Colonic mucosa (tissue), 4 donors: ENCODE measurements at regions not wholly inside any gene's neighbourhood (a gene's known extent, or its start where the extent isn't known, plus 50 kb on each side); places are given as distances from the start of the nearest gene placed in this dataset.

Experiments used
- DNase-seq: peaks from one replicate; pipeline ENCODE4 v3.0.0-alpha.2; 2020
- H3K27ac ChIP-seq: fragments of 200-600 bp; one replicate; pipeline ENCODE4 v1.8.0; 2021
- H3K27me3 ChIP-seq: fragments of 200-600 bp; one replicate; pipeline ENCODE4 v1.8.0; 2021
- H3K36me3 ChIP-seq: fragments of 200-600 bp; one replicate; pipeline ENCODE4 v1.8.0; 2021
- H3K4me1 ChIP-seq: fragments of 200-600 bp; one replicate; pipeline ENCODE4 v1.8.0; 2021; ENCODE audit warnings: mild to moderate bottlenecking
- H3K4me3 ChIP-seq: fragments of 200-600 bp; one replicate; pipeline ENCODE4 v1.8.0; 2021
- H3K9ac ChIP-seq, 2 donors: one replicate each; pipeline ENCODE4 v1.7.0; 2013; ENCODE audit warnings: control low read depth in 2 of 2, low read depth in 2 of 2, low read length in 2 of 2
- H3K9me3 ChIP-seq: fragments of 200-600 bp; one replicate; pipeline ENCODE4 v1.8.0; 2021
- intact Hi-C: fragments of 100-400 bp; cut with DNase I; formaldehyde crosslinking; loops from one replicate; pipeline ENCODE4 v1.14.1; 2022
- TF ChIP-seq, protein P1 (sequence below): fragments of 200-600 bp; IDR thresholded peaks from one replicate; pipeline ENCODE4 v1.8.0; 2022; ENCODE audit warnings: antibody characterized with exemption, mild to moderate bottlenecking
- donor health status: healthy.
- donor health status: DM: no; HTN: no; CAD: no.
- donor health status: DM: no; HTN: no; CAD: no.

DNA sequence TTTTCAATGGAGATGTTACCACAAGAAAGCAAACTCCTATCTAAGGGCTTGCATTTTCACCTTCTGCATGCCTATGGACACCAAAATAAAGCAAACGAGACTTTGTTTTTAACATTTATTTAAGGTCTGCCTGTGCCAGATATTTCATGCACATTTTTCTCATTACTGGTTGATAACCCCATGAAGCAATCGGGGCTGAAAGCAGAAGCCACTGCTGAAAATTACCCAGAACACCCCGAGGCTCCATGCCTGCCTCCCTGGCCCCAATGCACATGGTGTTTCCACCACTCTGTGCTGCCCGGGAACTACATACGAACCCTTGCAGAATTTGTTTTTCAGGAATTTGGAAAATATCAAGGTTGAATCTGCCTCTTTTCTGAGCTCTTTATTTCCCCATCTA is 240.1 kb downstream of the NR2F1-AS1 start:
- no peaks in the 10 kb centered on the region for H3K4me1 ChIP-seq
- H3K9me3 ChIP-seq: no peaks in the 10 kb centered on the region
- H3K36me3 ChIP-seq: no peaks in the 10 kb centered on the region
- H3K4me3 ChIP-seq: no peak overlapping the region
- no peak for DNase-seq
- TF ChIP-seq, protein P1, sequence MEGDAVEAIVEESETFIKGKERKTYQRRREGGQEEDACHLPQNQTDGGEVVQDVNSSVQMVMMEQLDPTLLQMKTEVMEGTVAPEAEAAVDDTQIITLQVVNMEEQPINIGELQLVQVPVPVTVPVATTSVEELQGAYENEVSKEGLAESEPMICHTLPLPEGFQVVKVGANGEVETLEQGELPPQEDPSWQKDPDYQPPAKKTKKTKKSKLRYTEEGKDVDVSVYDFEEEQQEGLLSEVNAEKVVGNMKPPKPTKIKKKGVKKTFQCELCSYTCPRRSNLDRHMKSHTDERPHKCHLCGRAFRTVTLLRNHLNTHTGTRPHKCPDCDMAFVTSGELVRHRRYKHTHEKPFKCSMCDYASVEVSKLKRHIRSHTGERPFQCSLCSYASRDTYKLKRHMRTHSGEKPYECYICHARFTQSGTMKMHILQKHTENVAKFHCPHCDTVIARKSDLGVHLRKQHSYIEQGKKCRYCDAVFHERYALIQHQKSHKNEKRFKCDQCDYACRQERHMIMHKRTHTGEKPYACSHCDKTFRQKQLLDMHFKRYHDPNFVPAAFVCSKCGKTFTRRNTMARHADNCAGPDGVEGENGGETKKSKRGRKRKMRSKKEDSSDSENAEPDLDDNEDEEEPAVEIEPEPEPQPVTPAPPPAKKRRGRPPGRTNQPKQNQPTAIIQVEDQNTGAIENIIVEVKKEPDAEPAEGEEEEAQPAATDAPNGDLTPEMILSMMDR: no peak
- intact Hi-C loops: no loop called here
- no peak overlapping the region for H3K27ac ChIP-seq
- H3K27me3 ChIP-seq: no peaks in the 10 kb centered on the region
- no peak overlapping the region for H3K9ac ChIP-seq

DNA sequence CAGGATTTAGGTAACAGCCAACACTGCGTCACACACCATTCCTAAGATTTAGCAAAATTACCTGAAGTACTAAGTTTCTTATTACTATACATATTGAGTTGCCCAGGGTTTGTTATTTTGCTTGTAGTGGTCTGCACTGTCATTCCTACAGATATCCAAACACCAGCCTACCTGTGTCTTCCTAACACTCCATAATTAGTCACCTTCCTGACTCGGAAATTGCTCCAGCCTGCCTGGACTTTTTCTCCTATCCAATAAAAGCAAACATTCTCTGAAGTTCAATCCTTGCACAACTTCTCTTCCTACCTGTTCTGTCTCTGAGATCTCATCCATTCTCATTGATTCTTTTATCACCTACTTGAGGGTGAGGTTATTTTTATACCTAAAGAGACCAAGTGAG is 243.9 kb downstream of the NR2F1-AS1 start:
- no peaks in the 10 kb centered on the region for H3K36me3 ChIP-seq
- no peaks in the 10 kb centered on the region for H3K9me3 ChIP-seq
- intact Hi-C loops: no loop called here
- H3K9ac ChIP-seq: no peak overlapping the region
- H3K27me3 ChIP-seq: no peaks in the 10 kb centered on the region
- H3K4me3 ChIP-seq: no peak overlapping the region
- H3K4me1 ChIP-seq: no peaks in the 10 kb centered on the region
- TF ChIP-seq, protein P1: no peak
- H3K27ac ChIP-seq: no peak overlapping the region
- no peak for DNase-seq

DNA sequence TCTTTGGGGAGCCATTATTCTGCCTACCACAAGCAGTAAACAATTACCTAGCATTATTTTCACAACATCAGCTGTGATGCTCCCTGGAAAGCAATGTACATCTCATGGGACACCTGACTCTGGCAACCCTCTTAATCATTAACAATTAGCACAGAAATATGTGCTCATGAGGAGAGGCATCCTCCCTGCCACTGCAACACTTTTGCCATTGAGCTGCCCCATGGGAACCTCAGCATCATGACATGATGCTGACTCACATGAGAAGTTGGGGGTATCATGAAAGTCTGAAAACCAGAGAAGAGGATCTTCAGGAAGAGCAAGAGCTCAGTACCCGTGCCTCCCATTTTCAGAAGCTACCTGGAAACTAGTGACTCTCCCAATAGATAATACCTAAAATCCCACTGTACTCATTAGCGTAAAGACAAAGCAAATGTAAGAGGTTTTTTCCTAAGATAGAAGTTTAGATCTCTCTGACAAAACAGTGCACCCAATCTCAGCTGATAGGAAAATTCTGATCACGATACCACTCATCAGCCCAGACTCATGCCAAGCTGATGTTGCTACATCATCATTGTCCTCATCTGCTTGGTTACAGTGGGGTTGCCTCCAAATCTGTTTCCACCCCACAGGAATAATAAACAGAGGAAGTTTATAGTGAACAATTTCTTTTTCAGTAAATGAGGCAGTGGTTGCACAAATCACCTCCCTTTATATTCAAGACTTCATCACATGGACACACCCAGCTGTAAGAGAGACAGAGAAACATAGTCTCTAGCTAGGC is 244.5 kb downstream of the NR2F1-AS1 start:
- no peak overlapping the region for H3K4me3 ChIP-seq
- no peaks in the 10 kb centered on the region for H3K27me3 ChIP-seq
- no peak overlapping the region for H3K27ac ChIP-seq
- TF ChIP-seq, protein P1: no peak
- no peaks in the 10 kb centered on the region for H3K4me1 ChIP-seq
- no peaks in the 10 kb centered on the region for H3K9me3 ChIP-seq
- DNase-seq: no peak
- no peak overlapping the region for H3K9ac ChIP-seq
- intact Hi-C loops: no loop called here
- H3K36me3 ChIP-seq: no peaks in the 10 kb centered on the region

DNA sequence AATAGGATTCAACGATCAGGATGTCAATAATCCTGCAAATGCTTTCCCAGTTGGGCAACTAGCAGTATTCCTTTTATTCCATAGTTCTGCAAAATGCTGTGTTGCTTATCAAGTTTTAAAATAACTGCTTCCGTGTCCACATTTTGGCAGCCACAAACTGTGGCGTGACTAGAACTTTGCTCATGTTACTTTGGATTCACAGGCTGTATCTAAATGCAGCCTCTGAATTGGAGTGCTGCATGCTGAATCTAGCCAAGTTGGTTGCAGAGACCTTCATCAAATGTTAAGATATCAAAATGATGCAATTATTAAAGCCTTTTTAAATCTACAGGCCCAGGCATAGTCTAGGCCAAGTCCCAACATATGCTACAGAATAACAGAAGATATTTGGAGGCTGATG is 249.2 kb downstream of the NR2F1-AS1 start:
- intact Hi-C loops: no loop called here
- H3K36me3 ChIP-seq: no peaks in the 10 kb centered on the region
- H3K27me3 ChIP-seq: no peaks in the 10 kb centered on the region
- no peak for DNase-seq
- H3K9ac ChIP-seq: no peak overlapping the region
- H3K4me1 ChIP-seq: no peaks in the 10 kb centered on the region
- no peaks in the 10 kb centered on the region for H3K9me3 ChIP-seq
- TF ChIP-seq, protein P1: no peak
- H3K27ac ChIP-seq: no peak overlapping the region
- H3K4me3 ChIP-seq: no peak overlapping the region

DNA sequence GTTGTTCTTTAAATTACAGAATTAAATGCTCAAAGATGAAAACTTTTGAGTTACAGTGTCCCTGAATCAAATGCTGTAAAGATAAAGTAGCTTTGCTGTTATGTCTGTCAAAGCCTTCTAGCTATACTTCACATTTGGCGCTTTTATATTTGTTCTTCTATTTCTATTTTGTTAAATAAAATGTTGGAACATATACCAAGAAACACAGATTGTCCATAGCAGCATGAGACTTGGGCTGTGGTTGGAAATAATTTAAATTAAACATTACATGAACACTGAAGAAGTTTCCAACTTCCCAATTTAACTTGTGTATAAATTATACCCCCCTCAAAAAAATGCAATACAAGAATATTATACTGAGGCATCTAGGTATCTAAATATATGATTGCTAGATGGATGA is 249.8 kb downstream of the NR2F1-AS1 start:
- DNase-seq: no peak
- no peak overlapping the region for H3K4me3 ChIP-seq
- TF ChIP-seq, protein P1: no peak
- H3K4me1 ChIP-seq: no peaks in the 10 kb centered on the region
- H3K36me3 ChIP-seq: no peaks in the 10 kb centered on the region
- H3K27me3 ChIP-seq: no peaks in the 10 kb centered on the region
- H3K27ac ChIP-seq: no peak overlapping the region
- intact Hi-C loops: no loop called here
- H3K9me3 ChIP-seq: no peaks in the 10 kb centered on the region
- H3K9ac ChIP-seq: no peak overlapping the region
